Mucosa of descending colon (tissue), 3 donors: ENCODE measurements at regions not wholly inside any gene's neighbourhood (a gene's known extent, or its start where the extent isn't known, plus 50 kb on each side); places are given as distances from the start of the nearest gene placed in this dataset.

Experiments
- ATAC-seq: fragments of 200-7000 bp; cut with Tn5 transposase; one replicate; pipeline ENCODE4 v1.9.1; 2020; ENCODE audit warnings: mild to moderate bottlenecking, moderate library complexity
- DNase-seq, 3 donors: peaks; one replicate each; pipeline ENCODE4 v3.0.0-alpha.2; 2020
- H3K36me3 ChIP-seq: fragments of 200-600 bp; one replicate; pipeline ENCODE4 v1.8.0; 2021; ENCODE audit warnings: low read depth, mild to moderate bottlenecking
- H3K4me1 ChIP-seq: fragments of 200-600 bp; one replicate; pipeline ENCODE4 v1.8.0; 2021; ENCODE audit warnings: low read depth, mild to moderate bottlenecking
- H3K4me3 ChIP-seq: fragments of 200-600 bp; one replicate; pipeline ENCODE4 v1.8.0; 2021; ENCODE audit warnings: mild to moderate bottlenecking
- H3K9me3 ChIP-seq: fragments of 200-600 bp; one replicate; pipeline ENCODE4 v1.8.0; 2021; ENCODE audit warnings: mild to moderate bottlenecking
- CTCF ChIP-seq: fragments of 200-600 bp; IDR thresholded peaks from one replicate; pipeline ENCODE4 v1.8.0; 2022; ENCODE audit warnings: antibody characterized with exemption, mild to moderate bottlenecking
- intact Hi-C, 2 donors: fragments of 100-400 bp; cut with DNase I in 1 of 2; cut with micrococcal nuclease in 1 of 2; formaldehyde crosslinking; loops; one replicate each; pipeline versions ENCODE4 v1.11.0 to v1.11.1; 2022; cut with DNase I, micrococcal nuclease
- donor health status: DM: no; HTN: no; CAD: no; lungs with moderate emphysema.
- donor health status: DM: no; HTN: no; CAD: no.
- donor health status: DM: no; HTN: yes; CAD: no.

GRCh38 chr5:118762291-118762690 lies 226.1 kb downstream of the DTWD2 start:
- H3K9me3 ChIP-seq, result no peaks in the 10 kb centered on the region
- intact Hi-C loops, result no loop called here
- H3K4me3 ChIP-seq, result no peak overlapping the region
- DNase-seq (no peak), ATAC-seq (no peak)
- TF ChIP-seq CTCF, result no peak
- H3K36me3 ChIP-seq, result no peaks in the 10 kb centered on the region
- H3K4me1 ChIP-seq, result no peaks in the 10 kb centered on the region

GRCh38 chr5:118761814-118762213 lies 226.5 kb downstream of the DTWD2 start:
- no peak for ATAC-seq
- TF ChIP-seq CTCF, result no peak
- Histone ChIP-seq H3K4me1 (no peaks in the 10 kb centered on the region), H3K9me3 (no peaks in the 10 kb centered on the region), H3K4me3 (no peak overlapping the region), H3K36me3 (no peaks in the 10 kb centered on the region)
- intact Hi-C loops, result no loop called here
- DNase-seq, result no peak

GRCh38 chr5:118752969-118753368 lies 235.4 kb downstream of the DTWD2 start:
- H3K4me1 ChIP-seq, result no peaks in the 10 kb centered on the region
- no peaks in the 10 kb centered on the region for H3K9me3 ChIP-seq
- intact Hi-C loops, result no loop called here
- no peaks in the 10 kb centered on the region for H3K36me3 ChIP-seq
- DNase-seq (no peak), ATAC-seq (no peak)
- H3K4me3 ChIP-seq, result no peak overlapping the region
- TF ChIP-seq CTCF, result no peak

- Histone ChIP-seq H3K4me1 (no peaks in the 10 kb centered on the region), H3K9me3 (no peaks in the 10 kb centered on the region), H3K4me3 (no peak overlapping the region), H3K36me3 (no peaks in the 10 kb centered on the region)
- no peak for ATAC-seq
- intact Hi-C loops, result no loop called here
- no peak for TF ChIP-seq CTCF
- no peak for DNase-seq
These were observed 252.0 kb downstream of the DTWD2 start for GRCh38 chr5:118736396-118736795.

GRCh38 chr5:118733394-118733793 lies 255.0 kb downstream of the DTWD2 start:
- intact Hi-C loops, result no loop called here
- no peak for TF ChIP-seq CTCF
- DNase-seq, result no peak
- Histone ChIP-seq H3K36me3 (no peaks in the 10 kb centered on the region), H3K4me1 (no peaks in the 10 kb centered on the region), H3K4me3 (no peak overlapping the region), H3K9me3 (no peaks in the 10 kb centered on the region)
- ATAC-seq, result no peak

- no peak for TF ChIP-seq CTCF
- H3K36me3 ChIP-seq, result no peaks in the 10 kb centered on the region
- no peaks in the 10 kb centered on the region for H3K4me1 ChIP-seq
- no peak for DNase-seq
- ATAC-seq, result no peak
- no peaks in the 10 kb centered on the region for H3K9me3 ChIP-seq
- H3K4me3 ChIP-seq, result no peak overlapping the region
- intact Hi-C loops, result no loop called here
These were observed 260.2 kb downstream of the DTWD2 start for GRCh38 chr5:118728191-118728590.
